PFSK-1 (cell line): ENCODE measurements at regions not wholly inside any gene's neighbourhood (a gene's known extent, or its start where the extent isn't known, plus 50 kb on each side); places are given as distances from the start of the nearest gene placed in this dataset.

Experiments
- FOXP2 ChIP-seq: optimal IDR thresholded peaks from 2 replicates; pipeline ENCODE3; 2011; ENCODE audit warnings: borderline replicate concordance, control low read depth, inconsistent platforms; ENCODE audit not compliant: insufficient read depth; ENCODE audit errors: extremely low read length, extremely low read depth
- POLR2AphosphoS5 ChIP-seq: IDR thresholded peaks from 2 replicates; pipeline ENCODE4 v1.6.1; 2012; ENCODE audit warnings: low read depth, mild to moderate bottlenecking, control low read depth, low read length, moderate library complexity
- REST ChIP-seq, 2 experiments: IDR thresholded peaks; 2 replicates each; pipeline versions ENCODE4 v1.6.1 to v1.8.0; 2011 to 2012; ENCODE audit warnings: low read depth in 2 of 2, low read length in 2 of 2, control low read depth in 1 of 2, inconsistent platforms in 1 of 2, mild to moderate bottlenecking in 1 of 2, moderate library complexity in 1 of 2; ENCODE audit not compliant: insufficient read depth in 1 of 2
- SIN3A ChIP-seq: IDR thresholded peaks from 2 replicates; pipeline ENCODE4 v1.6.1; 2012; ENCODE audit warnings: mild to moderate bottlenecking, low read length, moderate library complexity, borderline replicate concordance; ENCODE audit not compliant: insufficient read depth
- TAF1 ChIP-seq: IDR thresholded peaks from 2 replicates; pipeline ENCODE4 v1.6.1; 2012; ENCODE audit warnings: low read length, control low read depth, borderline replicate concordance; ENCODE audit not compliant: insufficient read depth

GRCh38 chr13:82815791-82816190, 1066.5 kb downstream of the SLITRK1 start:
- TF ChIP-seq FOXP2 = no peak
- no peak for TF ChIP-seq SIN3A
- TF ChIP-seq REST (IDR thresholded peaks at IDR 0.05; ENCODE audit: insufficient read depth in 1 of 2, low read depth in 2 of 2, low read length in 2 of 2) = no peak
- TF ChIP-seq POLR2AphosphoS5 = no peak
- no peak for TF ChIP-seq TAF1

GRCh38 chr13:82803341-82803740, 1078.9 kb downstream of the SLITRK1 start:
- no peak for TF ChIP-seq REST (IDR thresholded peaks at IDR 0.05; ENCODE audit: insufficient read depth in 1 of 2, low read depth in 2 of 2, low read length in 2 of 2)
- no peak for TF ChIP-seq TAF1
- no peak for TF ChIP-seq SIN3A
- no peak for TF ChIP-seq POLR2AphosphoS5
- no peak for TF ChIP-seq FOXP2

GRCh38 chr13:82802528-82802927, 1079.7 kb downstream of the SLITRK1 start:
- TF ChIP-seq TAF1 (no peak), POLR2AphosphoS5 (no peak), REST (IDR thresholded peaks at IDR 0.05; ENCODE audit: insufficient read depth in 1 of 2, low read depth in 2 of 2, low read length in 2 of 2) (no peak), FOXP2 (no peak), SIN3A (no peak)

GRCh38 chr13:82800391-82800790, 1081.9 kb downstream of the SLITRK1 start:
- TF ChIP-seq TAF1 (no peak), REST (IDR thresholded peaks at IDR 0.05; ENCODE audit: insufficient read depth in 1 of 2, low read depth in 2 of 2, low read length in 2 of 2) (no peak), POLR2AphosphoS5 (no peak), SIN3A (no peak), FOXP2 (no peak)

- TF ChIP-seq SIN3A (no peak), REST (IDR thresholded peaks at IDR 0.05; ENCODE audit: insufficient read depth in 1 of 2, low read depth in 2 of 2, low read length in 2 of 2) (no peak), POLR2AphosphoS5 (no peak), FOXP2 (no peak), TAF1 (no peak)
Observed at GRCh38 chr13:82797876-82798275, 1084.4 kb downstream of the SLITRK1 start.
